Stimulated activated CD8-positive, alpha-beta memory T cell treated with anti-CD3 and anti-CD28 coated beads, Interleukin-15, amount 100 ng/mL, for 48 hours (primary cell): ENCODE measurements at regions not wholly inside any gene's neighbourhood (a gene's known extent, or its start where the extent isn't known, plus 50 kb on each side); places are given as distances from the start of the nearest gene placed in this dataset.

ENCODE experiments used
- DNase-seq, 2 donors: peaks; one replicate each; pipeline ENCODE4 v3.0.0-alpha.2; 2020; ENCODE audit warnings: low read depth in 2 of 2

- no peak for DNase-seq
Observed at GRCh38 chr18:41237317-41237716, 717.7 kb upstream of the PIK3C3 start.

- DNase-seq, result no peak
Observed at GRCh38 chr18:41231681-41232080, 723.4 kb upstream of the PIK3C3 start.

GRCh38 chr18:41227993-41228392 lies 727.0 kb upstream of the PIK3C3 start:
- DNase-seq, result no peak

DNA sequence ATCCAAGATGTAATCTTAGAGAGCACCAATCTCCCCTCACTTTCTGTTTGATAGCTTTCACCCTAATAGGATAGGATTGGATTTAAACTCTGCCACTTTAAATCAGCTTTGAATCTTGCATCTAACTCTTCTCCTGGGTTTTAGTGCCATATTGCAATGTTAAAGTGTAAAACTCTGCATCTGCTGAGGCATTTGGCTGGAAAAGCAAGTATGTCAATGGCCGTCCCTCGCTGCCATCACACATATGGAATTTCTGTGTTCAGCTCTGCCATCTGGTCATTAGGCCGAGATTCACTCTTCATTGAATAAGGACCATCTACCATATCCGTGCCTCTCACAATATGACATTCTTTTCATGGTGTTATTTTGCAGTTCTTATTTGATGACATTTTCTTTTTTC lies 728.1 kb upstream of the PIK3C3 start:
- no peak for DNase-seq

DNA sequence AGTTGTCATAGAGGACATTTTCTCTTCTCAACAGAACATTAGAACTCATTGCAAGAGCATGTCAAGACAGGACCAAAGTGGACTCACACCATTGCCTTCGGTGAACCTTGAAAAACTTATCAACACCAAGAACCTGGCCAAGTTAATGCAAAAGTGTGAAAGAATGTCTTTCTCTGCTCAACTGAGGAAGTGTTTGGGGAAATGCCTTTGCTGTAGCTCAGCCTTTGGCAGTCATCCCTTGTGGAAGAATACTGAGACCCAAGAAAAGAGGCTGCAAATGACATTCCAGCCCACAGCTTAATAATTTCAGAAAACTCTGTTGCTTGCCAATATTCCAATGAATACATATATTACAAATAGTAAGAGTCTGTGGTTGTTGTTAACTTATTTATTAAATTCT lies 728.8 kb upstream of the PIK3C3 start:
- no peak for DNase-seq

- DNase-seq, result no peak
Observed at GRCh38 chr18:41216341-41217003, 738.6 kb upstream of the PIK3C3 start.

GRCh38 chr18:41207706-41208105 lies 747.3 kb upstream of the PIK3C3 start:
- DNase-seq, result no peak

DNA sequence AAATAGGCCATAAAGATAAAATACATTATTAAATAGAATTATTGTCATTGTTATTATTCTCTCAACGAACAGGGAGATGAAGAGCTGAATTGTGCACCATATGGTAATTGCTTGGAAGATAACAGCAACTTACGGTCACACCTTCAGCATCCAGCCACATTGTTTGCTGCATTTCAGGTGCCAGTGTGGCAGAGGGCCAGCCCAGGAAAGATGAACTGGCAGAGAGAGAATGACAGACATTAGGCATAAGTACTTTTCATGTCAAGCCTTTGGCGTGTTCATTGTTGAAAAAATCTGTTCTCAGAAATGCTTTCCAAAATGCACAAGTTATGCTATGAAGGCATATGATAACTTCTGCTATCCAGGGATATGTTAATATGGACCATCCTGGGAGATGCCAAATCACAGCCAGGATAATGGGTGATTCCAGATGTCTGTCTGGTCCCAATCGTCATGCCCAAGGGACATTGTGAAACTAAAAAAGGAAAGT lies 748.6 kb upstream of the PIK3C3 start:
- no peak for DNase-seq

- DNase-seq, result no peak
Observed at GRCh38 chr18:41199212-41199611, 755.8 kb upstream of the PIK3C3 start.

GRCh38 chr18:41197967-41198366 lies 757.1 kb upstream of the PIK3C3 start:
- no peak for DNase-seq

- no peak for DNase-seq
Observed at GRCh38 chr18:41170346-41170745, 784.7 kb upstream of the PIK3C3 start.

- DNase-seq, result no peak
Observed at GRCh38 chr18:41165625-41166024, 789.4 kb upstream of the PIK3C3 start.

DNA sequence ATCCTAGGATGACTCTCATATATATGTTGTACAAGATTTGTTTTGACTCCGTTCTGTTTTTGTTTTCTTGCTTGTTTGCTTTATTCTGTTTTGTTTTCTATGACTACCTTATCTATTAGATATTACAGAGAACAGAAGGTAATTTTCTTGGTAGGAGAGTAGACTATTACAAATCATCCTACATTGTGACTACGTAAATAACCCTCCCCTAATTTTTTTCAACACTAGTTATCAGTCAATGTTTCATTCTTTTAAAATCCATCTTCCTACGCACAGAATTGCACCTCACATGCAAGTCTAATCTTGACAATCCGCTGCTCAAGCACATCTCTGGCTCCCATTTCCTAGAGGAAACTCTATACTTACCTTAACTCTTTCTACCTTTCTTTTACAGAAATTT lies 792.3 kb upstream of the PIK3C3 start:
- DNase-seq, result no peak

DNA sequence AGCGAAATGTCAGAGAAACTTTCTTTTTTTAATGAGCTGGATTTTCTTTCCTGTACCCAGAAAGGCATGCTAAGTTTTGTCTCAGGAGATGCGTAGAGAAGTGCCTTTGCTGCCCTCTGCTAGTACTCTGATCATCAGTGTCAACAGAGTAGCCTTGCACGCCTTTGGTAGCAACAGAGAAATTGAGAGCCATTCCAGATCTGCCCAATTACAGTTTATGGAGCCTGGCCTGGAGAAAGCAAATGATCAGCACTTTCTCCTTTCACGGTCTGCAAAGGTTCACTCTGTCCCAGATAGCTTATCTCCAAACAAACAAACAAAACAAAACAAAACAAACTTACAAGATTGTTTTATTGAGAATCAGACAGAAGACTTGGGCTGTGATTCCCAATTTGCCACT lies 792.8 kb upstream of the PIK3C3 start:
- DNase-seq, result no peak

- no peak for DNase-seq
Observed at GRCh38 chr18:41155910-41156851, 798.9 kb upstream of the PIK3C3 start.

- no peak for DNase-seq
Observed at GRCh38 chr18:41155025-41155424, 800.0 kb upstream of the PIK3C3 start.

- DNase-seq, result no peak
Observed at GRCh38 chr18:41153871-41154270, 801.2 kb upstream of the PIK3C3 start.

DNA sequence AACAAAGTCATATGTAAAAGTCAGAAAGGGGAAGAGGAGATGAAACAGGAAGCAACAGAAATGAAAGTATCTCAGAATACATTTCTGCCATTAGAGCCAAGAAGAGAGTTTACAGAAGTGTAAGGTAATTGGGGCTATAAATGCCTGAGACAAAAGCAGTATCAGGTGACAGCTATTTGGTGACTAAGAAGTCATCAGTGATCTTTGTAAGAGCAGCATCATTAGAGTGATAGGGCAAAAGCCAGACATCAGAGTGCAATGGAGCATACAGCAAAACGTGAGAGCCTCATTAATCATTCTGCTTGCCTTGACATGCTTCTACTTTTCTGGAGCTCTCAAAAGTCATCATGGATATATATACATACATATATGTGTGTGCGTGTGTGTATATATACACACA lies 804.7 kb upstream of the PIK3C3 start:
- DNase-seq, result no peak

DNA sequence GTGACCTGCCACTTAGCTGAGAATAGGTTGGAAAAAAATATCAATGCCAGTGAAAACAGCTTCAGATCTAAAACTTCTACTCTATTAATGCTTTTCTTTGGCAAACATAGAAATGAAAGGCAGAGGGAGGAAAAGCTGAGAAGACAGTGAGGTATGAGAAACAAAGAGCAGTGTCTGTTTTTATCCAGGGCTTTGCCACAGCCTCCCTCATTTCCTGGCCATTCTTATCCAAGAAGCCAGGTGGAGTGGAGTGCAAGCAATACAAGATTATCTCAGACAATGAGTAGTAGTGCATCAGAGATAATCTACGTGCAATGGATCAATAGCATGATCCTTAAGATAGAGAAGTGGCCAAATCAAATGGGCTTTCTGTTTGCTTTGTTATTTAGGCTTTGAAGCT lies 808.7 kb upstream of the PIK3C3 start:
- DNase-seq, result no peak

- no peak for DNase-seq
Observed at GRCh38 chr18:41145516-41145915, 809.5 kb upstream of the PIK3C3 start.

DNA sequence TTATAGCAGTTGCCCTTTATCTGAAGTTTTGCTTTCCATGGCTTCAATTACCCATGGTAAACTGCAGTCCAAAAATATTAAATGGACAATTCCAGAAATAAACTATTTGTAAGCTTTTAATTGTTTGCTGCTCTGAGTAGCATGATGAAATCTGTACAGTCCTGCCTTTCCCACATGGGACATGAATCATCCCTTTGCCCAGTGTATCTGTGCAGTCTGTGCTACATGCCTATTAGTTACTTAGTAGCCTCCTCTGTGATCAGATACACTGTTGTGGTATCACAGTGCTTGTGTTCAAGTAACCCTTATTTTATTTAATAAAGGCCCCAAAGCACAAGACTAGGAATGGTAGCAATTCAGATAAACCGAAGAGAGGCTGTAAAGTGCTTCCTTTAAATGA lies 810.6 kb upstream of the PIK3C3 start:
- DNase-seq, result no peak

DNA sequence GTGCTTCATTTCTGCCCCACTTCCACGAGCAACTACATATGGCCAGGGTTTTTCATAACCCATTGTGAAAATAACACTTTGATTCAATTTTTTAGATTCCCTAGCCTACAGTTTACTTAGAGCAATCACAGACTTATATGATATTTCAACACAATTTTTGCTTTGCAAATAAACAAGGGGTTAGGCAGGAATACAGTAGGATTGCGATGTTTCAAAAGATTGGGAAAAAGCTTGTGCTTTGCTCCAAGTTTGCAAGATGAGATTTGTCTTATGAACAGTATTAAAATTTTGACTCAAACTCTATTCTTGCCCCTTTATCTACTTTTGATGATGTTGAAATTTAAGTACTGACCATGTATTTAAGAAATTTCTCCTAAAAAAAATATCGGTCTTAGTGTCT lies 814.5 kb upstream of the PIK3C3 start:
- DNase-seq, result no peak

DNA sequence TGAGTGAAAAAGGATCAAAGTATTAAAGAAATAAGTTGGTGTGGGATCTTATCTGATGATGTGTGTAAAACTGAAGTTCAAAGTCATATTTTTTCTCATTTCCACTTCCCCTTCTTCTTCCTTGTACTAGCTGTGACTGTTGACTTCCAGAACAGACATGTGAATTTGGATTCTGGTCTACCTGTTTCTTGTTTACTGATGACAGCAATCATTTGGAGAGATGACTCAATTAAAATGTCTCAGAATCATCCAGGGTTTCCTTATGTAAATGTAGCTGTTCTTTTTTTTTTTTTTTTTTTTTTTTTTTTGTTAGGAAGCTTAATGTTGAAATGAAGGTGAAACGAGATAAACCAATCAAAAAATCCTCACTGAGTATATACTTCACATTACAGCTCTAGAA lies 819.9 kb upstream of the PIK3C3 start:
- no peak for DNase-seq
